ENCODE measurements at regions not wholly inside any gene's neighbourhood (a gene's known extent, or its start where the extent isn't known, plus 50 kb on each side); places are given as distances from the start of the nearest gene placed in this dataset.

- Histone ChIP-seq H3K9ac (ENCODE audit: control insufficient read depth, extremely low read depth, insufficient read depth, low read length) (no peak overlapping the region), H2AFZ (ENCODE audit: control insufficient read depth, low read length) (no peak overlapping the region), H3K36me3 (ENCODE audit: control insufficient read depth in 2 of 2, extremely low read depth in 1 of 2, insufficient read depth in 2 of 2, low read length in 2 of 2) (no peaks in the 10 kb centered on the region), H3K4me3 (ENCODE audit: control insufficient read depth in 2 of 3, extremely low read depth in 1 of 3, insufficient read depth in 2 of 3, low read depth in 1 of 3, low read length in 3 of 3) (no peak overlapping the region), H3K27me3 (ENCODE audit: control insufficient read depth, extremely low read depth, insufficient read depth, low read length) (peaks cover 24% of the 10 kb centered on the region), H4K20me1 (ENCODE audit: control insufficient read depth, extremely low read depth, insufficient read depth, low read length) (no peaks in the 10 kb centered on the region), H3K79me2 (ENCODE audit: control insufficient read depth, insufficient read depth, low read length) (no peaks in the 10 kb centered on the region), H3K4me1 (ENCODE audit: control insufficient read depth, extremely low read depth, insufficient read depth, low read length) (peaks cover 16% of the 10 kb centered on the region), H3K9me1 (ENCODE audit: control insufficient read depth, extremely low read depth, insufficient read depth, low read length) (no peaks in the 10 kb centered on the region), H3K9me3 (ENCODE audit: control insufficient read depth, low read depth, low read length) (no peaks in the 10 kb centered on the region), H3K27ac (ENCODE audit: control insufficient read depth, insufficient read depth, low read length) (no peak overlapping the region), H3K4me2 (ENCODE audit: control insufficient read depth, extremely low read depth, insufficient read depth, low read depth, low read length) (peak overlapping the region; percentile 67)
- FAIRE-seq, result peak; percentile 63
- no peak for TF ChIP-seq EZH2 (IDR thresholded peaks at IDR 0.05; ENCODE audit: low read length)
- TF ChIP-seq, protein P1, sequence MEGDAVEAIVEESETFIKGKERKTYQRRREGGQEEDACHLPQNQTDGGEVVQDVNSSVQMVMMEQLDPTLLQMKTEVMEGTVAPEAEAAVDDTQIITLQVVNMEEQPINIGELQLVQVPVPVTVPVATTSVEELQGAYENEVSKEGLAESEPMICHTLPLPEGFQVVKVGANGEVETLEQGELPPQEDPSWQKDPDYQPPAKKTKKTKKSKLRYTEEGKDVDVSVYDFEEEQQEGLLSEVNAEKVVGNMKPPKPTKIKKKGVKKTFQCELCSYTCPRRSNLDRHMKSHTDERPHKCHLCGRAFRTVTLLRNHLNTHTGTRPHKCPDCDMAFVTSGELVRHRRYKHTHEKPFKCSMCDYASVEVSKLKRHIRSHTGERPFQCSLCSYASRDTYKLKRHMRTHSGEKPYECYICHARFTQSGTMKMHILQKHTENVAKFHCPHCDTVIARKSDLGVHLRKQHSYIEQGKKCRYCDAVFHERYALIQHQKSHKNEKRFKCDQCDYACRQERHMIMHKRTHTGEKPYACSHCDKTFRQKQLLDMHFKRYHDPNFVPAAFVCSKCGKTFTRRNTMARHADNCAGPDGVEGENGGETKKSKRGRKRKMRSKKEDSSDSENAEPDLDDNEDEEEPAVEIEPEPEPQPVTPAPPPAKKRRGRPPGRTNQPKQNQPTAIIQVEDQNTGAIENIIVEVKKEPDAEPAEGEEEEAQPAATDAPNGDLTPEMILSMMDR (optimal IDR thresholded peaks at IDR 0.05 in 1 of 3, IDR thresholded peaks at IDR 0.05 in 1 of 3, conservative IDR thresholded peaks at IDR 0.05 in 1 of 3; ENCODE audit: extremely low read depth in 1 of 3, insufficient read depth in 2 of 3, low read length in 3 of 3), result no peak
- DNase-seq (ENCODE audit: low read depth, low spot score), result no peak
- dilution Hi-C loops (cut with MboI; ENCODE audit: extremely low pct_ligation_motif_present, low sequenced_read_pairs), result no loop called here
Observed at GRCh38 chr9:96079779-96080178, 204.3 kb downstream of the ERCC6L2 start.

- Histone ChIP-seq H4K20me1 (ENCODE audit: control insufficient read depth, extremely low read depth, insufficient read depth, low read length) (no peaks in the 10 kb centered on the region), H3K9me1 (ENCODE audit: control insufficient read depth, extremely low read depth, insufficient read depth, low read length) (no peaks in the 10 kb centered on the region), H3K4me1 (ENCODE audit: control insufficient read depth, extremely low read depth, insufficient read depth, low read length) (peaks cover 16% of the 10 kb centered on the region), H3K9ac (ENCODE audit: control insufficient read depth, extremely low read depth, insufficient read depth, low read length) (no peak overlapping the region), H3K4me3 (ENCODE audit: control insufficient read depth in 2 of 3, extremely low read depth in 1 of 3, insufficient read depth in 2 of 3, low read depth in 1 of 3, low read length in 3 of 3) (no peak overlapping the region), H3K9me3 (ENCODE audit: control insufficient read depth, low read depth, low read length) (no peaks in the 10 kb centered on the region), H3K36me3 (ENCODE audit: control insufficient read depth in 2 of 2, extremely low read depth in 1 of 2, insufficient read depth in 2 of 2, low read length in 2 of 2) (no peaks in the 10 kb centered on the region), H3K79me2 (ENCODE audit: control insufficient read depth, insufficient read depth, low read length) (no peaks in the 10 kb centered on the region), H3K4me2 (ENCODE audit: control insufficient read depth, extremely low read depth, insufficient read depth, low read depth, low read length) (no peak overlapping the region), H3K27me3 (ENCODE audit: control insufficient read depth, extremely low read depth, insufficient read depth, low read length) (peaks cover 25% of the 10 kb centered on the region), H2AFZ (ENCODE audit: control insufficient read depth, low read length) (no peak overlapping the region), H3K27ac (ENCODE audit: control insufficient read depth, insufficient read depth, low read length) (no peak overlapping the region)
- no peak for FAIRE-seq
- dilution Hi-C loops (cut with MboI; ENCODE audit: extremely low pct_ligation_motif_present, low sequenced_read_pairs), result no loop called here
- DNase-seq (ENCODE audit: low read depth, low spot score), result no peak
- no peak for TF ChIP-seq EZH2 (IDR thresholded peaks at IDR 0.05; ENCODE audit: low read length)
- TF ChIP-seq, protein P1 (optimal IDR thresholded peaks at IDR 0.05 in 1 of 3, IDR thresholded peaks at IDR 0.05 in 1 of 3, conservative IDR thresholded peaks at IDR 0.05 in 1 of 3; ENCODE audit: extremely low read depth in 1 of 3, insufficient read depth in 2 of 3, low read length in 3 of 3), result no peak
Observed at GRCh38 chr9:96078897-96079490, 203.5 kb downstream of the ERCC6L2 start.

Measured in keratinocyte (primary cell).